Keratinocyte (primary cell): ENCODE measurements at regions not wholly inside any gene's neighbourhood (a gene's known extent, or its start where the extent isn't known, plus 50 kb on each side); places are given as distances from the start of the nearest gene placed in this dataset.
A peak's percentile ranks its signal among the peaks of the same experiment; 100 is the strongest.

Experiments
- DNase-seq: peaks from one replicate; pipeline ENCODE4 v3.0.0-alpha.2; 2011; ENCODE audit warnings: low read depth, missing footprints, low spot score
- FAIRE-seq: peaks from 2 replicates; lab custom pipeline; 2011; peaks lifted over from hg19 to GRCh38; lab: Jason Lieb, UNC
- H2AFZ ChIP-seq: 2 replicates; pipeline ENCODE4 v1.6.0; 2012; ENCODE audit warnings: low read length, control low read depth, inconsistent platforms; ENCODE audit not compliant: control insufficient read depth
- H3K27ac ChIP-seq: 2 replicates; pipeline ENCODE4 v1.5.1; 2011; ENCODE audit warnings: low read length; ENCODE audit not compliant: control insufficient read depth, insufficient read depth
- H3K27me3 ChIP-seq: 3 replicates; pipeline ENCODE4 v1.6.0; 2011; ENCODE audit warnings: low read length; ENCODE audit not compliant: control insufficient read depth, insufficient read depth; ENCODE audit errors: extremely low read depth
- H3K36me3 ChIP-seq, 2 experiments: 2 replicates in 1 of 2; 3 replicates in 1 of 2; pipeline ENCODE4 v1.5.1; 2011; ENCODE audit warnings: low read length in 2 of 2, mild to moderate bottlenecking in 1 of 2; ENCODE audit not compliant: control insufficient read depth in 2 of 2, insufficient read depth in 2 of 2; ENCODE audit errors: extremely low read depth in 1 of 2
- H3K4me1 ChIP-seq: 3 replicates; pipeline ENCODE4 v1.5.1; 2011; ENCODE audit warnings: low read length; ENCODE audit not compliant: control insufficient read depth, insufficient read depth; ENCODE audit errors: extremely low read depth
- H3K4me2 ChIP-seq: 3 replicates; pipeline ENCODE4 v1.6.0; 2011; ENCODE audit warnings: low read depth, low read length; ENCODE audit not compliant: control insufficient read depth, insufficient read depth; ENCODE audit errors: extremely low read depth
- H3K4me3 ChIP-seq, 3 experiments: fragments of 200-600 bp in 1 of 3; sonication (generic) in 1 of 3; 2 replicates in 2 of 3; 3 replicates in 1 of 3; pipeline ENCODE4 v1.5.1; 2011 to 2016; ENCODE audit warnings: low read length in 3 of 3, mild to moderate bottlenecking in 3 of 3, control low read depth in 2 of 3, inconsistent platforms in 1 of 3, low read depth in 1 of 3, mixed read lengths in 1 of 3, mixed run types in 1 of 3, moderate library complexity in 1 of 3; ENCODE audit not compliant: control insufficient read depth in 2 of 3, insufficient read depth in 2 of 3; ENCODE audit errors: extremely low read depth in 1 of 3
- H3K79me2 ChIP-seq: 2 replicates; pipeline ENCODE4 v1.6.0; 2012; ENCODE audit warnings: low read length; ENCODE audit not compliant: control insufficient read depth, insufficient read depth
- H3K9ac ChIP-seq: 3 replicates; pipeline ENCODE4 v1.6.0; 2011; ENCODE audit warnings: low read length; ENCODE audit not compliant: control insufficient read depth, insufficient read depth; ENCODE audit errors: extremely low read depth
- H3K9me1 ChIP-seq: 3 replicates; pipeline ENCODE4 v1.6.0; 2011; ENCODE audit warnings: low read length; ENCODE audit not compliant: control insufficient read depth, insufficient read depth; ENCODE audit errors: extremely low read depth
- H3K9me3 ChIP-seq: 2 replicates; pipeline ENCODE4 v1.5.1; 2012; ENCODE audit warnings: low read depth, low read length; ENCODE audit not compliant: control insufficient read depth
- H4K20me1 ChIP-seq: 3 replicates; pipeline ENCODE4 v1.6.0; 2011; ENCODE audit warnings: low read length; ENCODE audit not compliant: control insufficient read depth, insufficient read depth; ENCODE audit errors: extremely low read depth
- CTCF ChIP-seq, 3 experiments: IDR thresholded peaks in 1 of 3; conservative IDR thresholded peaks in 1 of 3; optimal IDR thresholded peaks in 1 of 3; 2 replicates in 2 of 3; 3 replicates in 1 of 3; pipeline versions ENCODE3 to v1.5.1; 2011; ENCODE audit warnings: low read length in 3 of 3, mild to moderate bottlenecking in 3 of 3, moderate library complexity in 2 of 3, control low read depth in 1 of 3, inconsistent platforms in 1 of 3; ENCODE audit not compliant: insufficient read depth in 2 of 3; ENCODE audit errors: extremely low read depth in 1 of 3
- EZH2 ChIP-seq: IDR thresholded peaks from one replicate; pipeline ENCODE4 v1.6.1; 2012; ENCODE audit warnings: inconsistent platforms, mild to moderate bottlenecking, low read length, moderate library complexity
- dilution Hi-C: fragments of 300-500 bp; cut with MboI; formaldehyde crosslinking; loops from one replicate; pipeline ENCODE4 v1.7.0; 2020; ENCODE audit warnings: low sequenced_read_pairs; ENCODE audit not compliant: extremely low pct_ligation_motif_present

GRCh38 chr13:109840201-109840892, 54.0 kb upstream of the IRS2 start:
- DNase-seq (peak; percentile 63), FAIRE-seq (peak; percentile 93)
- no peak overlapping the region for H3K9ac ChIP-seq
- peak overlapping the region; percentile 31 for H3K4me2 ChIP-seq
- H3K4me3 ChIP-seq = no peak overlapping the region
- no peaks in the 10 kb centered on the region for H3K27me3 ChIP-seq
- H3K4me1 ChIP-seq = peaks cover 12% of the 10 kb centered on the region
- dilution Hi-C loops = no loop called here
- H2AFZ ChIP-seq = peak overlapping the region; percentile 44
- H3K36me3 ChIP-seq = no peaks in the 10 kb centered on the region
- TF ChIP-seq CTCF (optimal IDR thresholded peaks at IDR 0.05 in 1 of 3, IDR thresholded peaks at IDR 0.05 in 1 of 3, conservative IDR thresholded peaks at IDR 0.05 in 1 of 3; ENCODE audit: extremely low read depth in 1 of 3, insufficient read depth in 2 of 3, low read length in 3 of 3) = no peak
- no peak for TF ChIP-seq EZH2
- H3K79me2 ChIP-seq = no peaks in the 10 kb centered on the region
- no peak overlapping the region for H3K27ac ChIP-seq
- no peaks in the 10 kb centered on the region for H4K20me1 ChIP-seq
- no peaks in the 10 kb centered on the region for H3K9me3 ChIP-seq
- H3K9me1 ChIP-seq = no peaks in the 10 kb centered on the region

GRCh38 chr13:109836629-109837607, 50.5 kb upstream of the IRS2 start:
- dilution Hi-C loops = no loop called here
- H3K79me2 ChIP-seq = no peaks in the 10 kb centered on the region
- DNase-seq (no peak), FAIRE-seq (no peak)
- H2AFZ ChIP-seq = no peak overlapping the region
- peaks cover 12% of the 10 kb centered on the region for H3K4me1 ChIP-seq
- H3K36me3 ChIP-seq = no peaks in the 10 kb centered on the region
- TF ChIP-seq CTCF (optimal IDR thresholded peaks at IDR 0.05 in 1 of 3, IDR thresholded peaks at IDR 0.05 in 1 of 3, conservative IDR thresholded peaks at IDR 0.05 in 1 of 3; ENCODE audit: extremely low read depth in 1 of 3, insufficient read depth in 2 of 3, low read length in 3 of 3) (no peak), EZH2 (no peak)
- no peak overlapping the region for H3K4me2 ChIP-seq
- no peak overlapping the region for H3K9ac ChIP-seq
- no peaks in the 10 kb centered on the region for H3K9me1 ChIP-seq
- H3K27me3 ChIP-seq = peaks cover 5% of the 10 kb centered on the region
- no peaks in the 10 kb centered on the region for H3K9me3 ChIP-seq
- no peak overlapping the region for H3K27ac ChIP-seq
- H3K4me3 ChIP-seq = no peak overlapping the region
- no peaks in the 10 kb centered on the region for H4K20me1 ChIP-seq
